Endometrium (tissue), 2 donors: ENCODE measurements at regions not wholly inside any gene's neighbourhood (a gene's known extent, or its start where the extent isn't known, plus 50 kb on each side); places are given as distances from the start of the nearest gene placed in this dataset.
"Not testable (repeated sequence)": the region's sequence is repeated elsewhere in the genome, so short reads cannot be mapped to it uniquely, and the experiment has no call there.

ENCODE experiments used
- FAIRE-seq: peaks from 2 replicates; lab custom pipeline; 2012; peaks lifted over from hg19 to GRCh38; lab: Jason Lieb, UNC
- donor health status: control.
- donor health status: control.

DNA sequence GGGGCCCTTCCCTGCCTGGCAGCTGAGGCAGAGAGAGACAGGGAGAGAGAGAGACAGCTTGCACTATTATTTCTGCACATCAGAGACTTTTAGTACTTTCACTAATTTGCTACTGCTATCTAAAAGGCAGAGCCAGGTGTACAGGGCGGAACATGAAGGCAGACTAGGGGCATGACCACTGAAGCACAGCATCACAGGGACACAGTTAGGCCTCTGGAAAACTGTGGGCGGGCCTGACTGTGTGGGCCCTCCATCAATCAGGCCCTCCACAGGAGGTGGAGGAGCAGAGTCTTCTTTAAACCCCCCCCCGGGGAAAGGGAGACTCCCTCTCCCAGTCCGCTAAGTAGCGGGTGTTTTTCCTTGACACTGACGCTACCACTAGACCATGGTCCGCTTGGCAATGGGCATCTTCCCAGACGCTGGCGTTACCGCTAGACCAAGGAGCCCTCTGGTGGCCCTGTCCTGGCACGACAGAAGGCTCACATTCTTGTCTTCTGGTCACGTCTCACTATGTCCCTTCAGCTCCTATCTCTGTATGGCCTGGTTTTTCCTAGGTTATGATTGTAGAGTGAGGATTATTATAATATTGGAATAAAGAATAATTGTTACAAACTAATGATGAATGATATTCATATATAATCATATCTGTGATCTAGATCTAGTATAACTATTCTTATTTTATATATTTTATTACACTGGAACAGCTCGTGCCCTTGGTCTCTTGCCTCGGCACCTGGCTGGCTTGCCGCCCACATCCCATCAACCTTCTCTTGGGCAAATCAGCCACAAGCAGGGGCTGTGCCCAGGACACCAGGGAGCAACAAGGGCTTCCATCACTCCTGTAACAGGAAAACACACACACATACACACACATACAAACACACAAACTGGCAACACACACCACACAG lies 60.7 kb upstream of the PPP2R2D start:
- FAIRE-seq: not testable (repeated sequence)

DNA sequence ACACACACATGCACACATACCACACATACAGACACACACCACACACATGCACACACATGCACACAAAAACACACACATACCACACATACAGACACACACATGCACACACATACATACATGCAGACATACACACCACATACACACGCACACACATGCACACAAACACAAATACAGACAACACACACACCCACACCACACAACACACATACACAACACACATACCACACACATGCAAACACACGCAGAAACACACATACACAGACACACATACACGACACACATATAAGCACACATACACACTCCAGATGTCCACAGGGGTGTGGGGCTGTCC lies 60.1 kb upstream of the PPP2R2D start:
- no peak for FAIRE-seq

DNA sequence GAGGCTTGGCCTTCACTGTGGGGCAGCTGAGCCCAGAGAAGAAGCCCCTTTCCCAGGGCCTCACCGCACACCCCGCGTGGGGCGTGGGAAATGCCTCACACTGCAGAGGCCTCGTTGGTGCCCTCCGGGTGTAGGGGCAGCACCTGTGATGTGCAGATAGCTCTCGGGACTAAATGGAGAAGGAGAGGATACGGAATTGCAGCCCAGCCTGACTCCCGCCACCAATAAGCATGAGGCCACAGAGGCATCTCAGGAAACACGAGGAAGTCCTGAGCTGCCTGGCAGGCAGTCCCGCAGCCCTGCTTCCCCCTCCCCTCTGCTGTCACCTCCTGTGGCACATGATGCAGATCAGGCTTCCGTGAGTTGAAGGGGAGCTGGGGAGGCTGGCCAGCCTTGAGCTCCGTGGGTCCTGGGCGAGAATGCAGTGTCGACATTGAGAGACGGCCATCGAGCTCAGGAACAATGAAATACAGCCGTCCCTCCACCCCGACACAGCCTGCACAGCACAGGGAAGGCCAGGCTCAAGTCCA lies 59.6 kb upstream of the PPP2R2D start:
- no peak for FAIRE-seq

DNA sequence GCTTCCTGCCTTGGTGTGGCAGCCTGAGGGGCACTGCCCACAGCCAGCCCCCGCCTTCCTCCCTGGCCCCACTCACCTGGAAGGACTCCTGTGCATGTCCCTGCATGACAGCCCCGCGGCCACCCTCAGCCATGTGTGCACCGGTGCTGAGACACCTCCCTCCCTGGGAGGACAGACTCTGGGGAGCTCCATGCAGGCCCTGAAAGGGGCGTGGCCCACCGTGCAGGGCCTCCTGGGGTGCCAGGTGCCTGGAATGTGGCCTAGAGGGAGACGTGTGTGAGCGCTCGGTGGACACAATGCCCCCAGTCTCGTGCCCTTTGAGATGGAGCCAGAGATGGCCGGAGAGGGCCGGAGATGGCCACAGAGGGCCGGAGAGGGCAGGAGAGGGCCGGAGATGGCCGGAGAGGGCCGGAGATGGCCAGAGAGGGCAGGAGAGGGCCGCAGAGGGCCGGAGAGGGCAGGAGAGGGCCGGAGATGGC lies 59.1 kb upstream of the PPP2R2D start:
- FAIRE-seq: no peak

DNA sequence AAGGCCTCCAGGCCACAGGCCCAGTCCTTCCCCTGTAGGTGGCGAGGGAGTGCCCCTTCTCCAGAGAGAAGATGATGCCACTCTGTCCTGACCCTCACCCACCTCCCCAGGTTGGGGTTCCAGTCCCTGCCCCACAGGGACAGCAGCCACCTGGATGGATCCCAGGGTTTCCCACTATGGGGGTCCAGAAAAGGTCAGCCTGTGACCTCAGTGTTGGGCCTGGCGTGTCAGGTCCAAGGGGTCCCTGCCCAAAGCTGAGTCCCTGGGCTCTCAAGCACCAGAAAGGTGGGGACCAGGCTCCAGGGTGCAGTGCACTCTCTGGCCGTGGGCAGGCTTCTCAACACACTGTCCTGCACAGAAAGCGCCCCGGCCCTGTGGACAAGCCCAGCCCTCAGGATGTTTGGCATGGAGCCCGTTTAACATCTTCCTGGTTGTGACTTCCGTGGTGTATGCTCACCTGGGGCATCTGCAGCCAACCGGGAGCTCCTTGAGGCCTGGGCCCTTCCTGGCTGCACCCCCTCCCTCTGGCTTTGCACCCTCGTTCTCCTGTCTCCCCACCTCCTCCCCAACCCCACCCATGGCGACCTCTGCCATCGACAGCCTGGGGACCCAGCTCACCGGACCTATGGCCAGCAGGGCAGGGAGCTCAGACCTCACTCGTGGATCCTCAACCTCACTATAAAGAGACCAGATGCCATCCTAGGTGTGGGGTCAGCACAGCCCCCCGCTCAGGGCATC lies 58.3 kb upstream of the PPP2R2D start:
- FAIRE-seq: no peak

DNA sequence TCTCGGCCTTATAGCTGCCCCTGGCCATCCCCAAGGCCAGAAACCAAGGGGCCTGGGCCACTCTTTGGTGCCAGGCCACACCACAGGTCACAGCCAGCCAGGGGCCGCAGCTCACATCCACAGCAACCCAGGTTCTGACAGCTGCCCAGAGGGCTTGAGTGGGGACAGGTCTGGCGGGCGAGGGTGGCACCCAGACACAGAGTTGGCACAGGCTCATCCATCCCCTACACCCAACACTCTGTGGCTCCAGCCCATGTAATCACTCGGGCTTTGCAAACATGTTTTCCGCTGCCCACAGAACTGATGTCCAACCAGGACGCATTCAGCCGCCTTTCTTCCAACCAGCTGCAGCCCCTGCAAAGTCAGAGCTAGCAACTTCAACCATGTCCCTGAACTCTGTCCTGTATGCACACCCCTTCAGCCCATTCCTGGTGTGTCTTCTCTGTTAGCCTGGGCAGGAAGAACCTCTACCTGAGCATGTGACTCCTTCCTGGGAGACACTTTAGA lies 57.7 kb upstream of the PPP2R2D start:
- no peak for FAIRE-seq

DNA sequence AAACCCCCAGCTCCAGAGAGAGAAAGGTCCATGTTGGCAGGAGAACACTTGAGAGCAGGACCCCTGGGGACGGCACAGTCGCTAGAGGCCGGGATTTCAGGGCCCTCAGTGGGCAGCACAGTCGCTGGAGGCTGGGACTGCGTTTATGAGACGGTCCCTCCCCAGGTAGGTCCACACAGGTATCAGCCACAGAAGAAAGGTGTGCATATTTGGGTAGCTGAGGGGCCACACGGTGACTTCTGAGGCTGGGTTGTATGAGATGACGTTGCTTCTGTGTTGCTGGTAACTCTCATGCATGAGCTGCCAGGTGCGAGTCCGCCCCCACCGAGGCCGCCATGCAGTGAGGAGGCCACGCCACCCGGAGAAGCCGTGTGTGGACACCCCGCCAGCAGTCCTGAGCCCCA lies 56.9 kb upstream of the PPP2R2D start:
- FAIRE-seq: no peak

DNA sequence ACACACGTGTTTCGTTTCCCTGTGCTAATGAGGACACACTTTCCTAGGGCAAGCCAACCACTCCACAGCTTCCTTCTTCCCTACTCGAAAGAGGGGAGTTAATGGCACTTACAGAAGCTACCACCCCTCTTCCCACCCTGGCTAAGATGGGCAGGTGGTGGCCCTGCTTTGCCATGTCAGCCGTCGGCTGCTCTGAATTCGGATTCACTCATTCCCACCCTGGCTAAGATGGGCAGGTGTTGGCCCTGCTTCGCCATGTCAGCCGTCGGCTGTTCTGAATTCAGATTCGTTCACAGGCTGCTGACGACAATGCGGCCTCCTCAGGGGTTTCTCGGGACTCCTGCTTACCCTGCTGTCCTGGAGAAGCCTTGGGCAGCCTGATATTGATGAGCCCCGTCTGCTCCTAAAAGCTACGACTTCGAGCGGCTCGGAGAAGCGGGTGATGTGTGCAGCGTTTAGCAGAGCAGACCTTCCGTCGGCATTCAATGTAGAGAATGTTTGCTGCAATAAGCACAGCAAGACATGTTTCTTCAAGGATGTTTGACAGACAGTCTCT lies 56.2 kb upstream of the PPP2R2D start:
- FAIRE-seq: no peak

DNA sequence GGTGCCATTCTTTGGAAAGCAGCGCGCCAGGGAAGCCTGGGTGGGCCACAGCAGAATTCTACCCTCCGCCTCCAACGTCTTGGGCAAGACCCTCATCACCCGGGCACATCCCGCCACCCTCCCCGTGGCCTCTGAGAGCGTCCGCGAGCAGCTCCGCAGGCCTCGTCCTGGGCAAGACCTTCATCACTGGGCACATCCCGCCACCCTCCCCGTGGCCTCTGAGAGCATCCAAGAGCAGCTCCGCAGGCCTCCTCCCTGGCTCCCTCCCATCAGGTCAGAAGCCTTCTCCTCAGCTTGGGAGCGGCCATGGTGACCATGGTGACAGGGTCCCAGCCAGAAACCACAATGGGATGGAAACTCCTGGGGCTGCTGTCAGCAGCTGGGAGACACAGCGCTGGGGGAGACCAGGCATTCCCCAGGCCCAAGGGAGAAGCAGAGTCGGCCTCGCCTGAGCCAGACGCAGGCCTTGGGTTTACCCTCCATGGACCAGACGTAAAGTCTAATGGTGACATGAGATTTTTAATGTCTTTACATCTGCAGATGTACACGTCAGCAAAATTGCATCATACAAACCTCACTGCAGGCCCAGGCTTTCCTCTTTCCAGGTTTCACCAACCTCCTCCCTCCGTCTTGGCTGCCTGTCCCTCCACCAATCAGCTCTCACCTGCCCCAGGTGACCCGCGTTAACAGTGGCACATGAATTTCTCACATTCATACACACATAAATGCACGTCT lies 55.1 kb upstream of the PPP2R2D start:
- no peak for FAIRE-seq

DNA sequence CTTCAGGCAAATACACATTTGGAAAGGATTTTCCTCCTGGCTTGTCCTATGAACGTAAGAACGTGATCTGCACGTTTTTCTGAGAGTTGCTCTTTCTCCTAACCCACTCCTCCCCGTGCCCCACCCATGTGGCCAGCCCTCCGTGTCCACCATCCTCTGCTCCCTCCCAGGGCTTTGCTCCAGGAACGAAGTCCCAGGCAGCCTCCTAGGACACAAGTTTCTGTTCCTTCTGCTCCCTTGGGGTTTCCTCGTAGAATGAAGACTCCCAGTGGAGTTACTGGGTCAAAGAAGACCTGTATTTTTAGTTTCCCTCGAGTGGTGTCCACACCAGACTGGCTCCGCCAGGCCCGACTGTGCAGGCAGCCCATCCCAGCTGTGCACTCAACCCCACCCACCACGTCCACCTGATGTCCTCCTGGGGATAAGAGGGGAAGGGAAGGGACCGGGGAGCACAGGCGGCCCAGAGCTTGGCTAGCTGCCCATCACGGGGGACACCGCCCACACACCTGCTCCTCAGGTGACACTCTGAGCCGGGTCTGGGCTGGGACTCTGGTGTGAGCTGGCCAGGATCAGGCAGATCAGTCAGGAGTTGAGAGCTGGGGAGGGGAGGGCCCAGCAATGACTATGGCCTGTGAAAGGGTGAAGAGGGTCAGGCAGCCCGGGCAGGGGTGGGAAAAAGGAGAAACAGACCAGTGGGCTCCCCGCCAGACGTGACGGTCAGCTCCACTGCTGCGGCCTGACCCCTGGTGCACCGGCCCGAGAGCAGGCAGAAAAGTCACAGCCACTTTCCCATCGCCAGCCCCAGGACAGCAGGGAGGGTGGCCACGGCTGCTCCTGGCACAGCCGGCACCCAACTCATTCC lies 54.3 kb upstream of the PPP2R2D start:
- no peak for FAIRE-seq

DNA sequence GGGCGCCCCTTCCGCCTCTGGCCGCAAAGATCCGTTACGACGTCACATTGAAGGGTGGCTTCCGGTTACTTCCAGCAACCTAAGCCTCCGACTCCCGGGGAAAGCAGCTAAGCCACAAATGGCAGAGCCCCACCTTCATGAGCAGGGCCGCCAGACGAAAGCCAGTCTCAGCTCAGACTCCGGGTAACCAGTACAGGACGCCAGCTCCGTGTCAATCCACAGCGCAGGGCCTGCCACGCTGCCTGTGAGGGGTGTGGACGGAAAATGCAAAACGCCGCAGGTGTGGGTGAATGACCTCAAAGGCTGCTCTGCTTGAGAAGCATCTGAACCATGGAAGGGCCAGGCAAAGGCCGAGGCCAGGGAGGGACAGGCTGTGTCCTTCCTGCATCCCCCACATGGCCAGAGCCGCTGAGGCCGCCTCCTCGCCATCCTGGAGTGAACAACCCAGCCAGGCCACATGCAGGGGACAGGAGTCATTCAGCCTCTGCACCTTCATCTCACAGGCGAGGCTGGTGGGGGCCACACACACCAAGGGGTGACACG lies 53.5 kb upstream of the PPP2R2D start:
- no peak for FAIRE-seq

DNA sequence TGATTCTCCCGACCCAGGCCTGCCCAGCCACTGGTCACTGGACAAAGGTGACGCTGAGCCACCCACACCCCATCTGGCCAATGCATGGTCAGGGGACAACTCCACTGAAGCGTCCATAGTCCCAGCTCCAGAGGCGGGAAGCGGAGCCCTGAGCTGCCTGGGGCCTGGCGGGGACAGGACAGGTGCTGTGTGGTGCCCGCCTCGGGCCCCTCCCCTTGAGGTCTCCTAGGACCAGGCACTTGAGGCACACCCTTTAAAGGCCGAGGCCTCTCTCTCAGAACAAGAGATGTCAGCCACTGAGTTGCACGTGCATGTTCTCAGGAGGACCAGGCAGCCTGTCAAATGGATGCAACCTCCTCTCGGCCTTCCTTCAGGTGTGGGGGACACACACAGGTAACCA lies 52.5 kb upstream of the PPP2R2D start:
- FAIRE-seq: no peak

DNA sequence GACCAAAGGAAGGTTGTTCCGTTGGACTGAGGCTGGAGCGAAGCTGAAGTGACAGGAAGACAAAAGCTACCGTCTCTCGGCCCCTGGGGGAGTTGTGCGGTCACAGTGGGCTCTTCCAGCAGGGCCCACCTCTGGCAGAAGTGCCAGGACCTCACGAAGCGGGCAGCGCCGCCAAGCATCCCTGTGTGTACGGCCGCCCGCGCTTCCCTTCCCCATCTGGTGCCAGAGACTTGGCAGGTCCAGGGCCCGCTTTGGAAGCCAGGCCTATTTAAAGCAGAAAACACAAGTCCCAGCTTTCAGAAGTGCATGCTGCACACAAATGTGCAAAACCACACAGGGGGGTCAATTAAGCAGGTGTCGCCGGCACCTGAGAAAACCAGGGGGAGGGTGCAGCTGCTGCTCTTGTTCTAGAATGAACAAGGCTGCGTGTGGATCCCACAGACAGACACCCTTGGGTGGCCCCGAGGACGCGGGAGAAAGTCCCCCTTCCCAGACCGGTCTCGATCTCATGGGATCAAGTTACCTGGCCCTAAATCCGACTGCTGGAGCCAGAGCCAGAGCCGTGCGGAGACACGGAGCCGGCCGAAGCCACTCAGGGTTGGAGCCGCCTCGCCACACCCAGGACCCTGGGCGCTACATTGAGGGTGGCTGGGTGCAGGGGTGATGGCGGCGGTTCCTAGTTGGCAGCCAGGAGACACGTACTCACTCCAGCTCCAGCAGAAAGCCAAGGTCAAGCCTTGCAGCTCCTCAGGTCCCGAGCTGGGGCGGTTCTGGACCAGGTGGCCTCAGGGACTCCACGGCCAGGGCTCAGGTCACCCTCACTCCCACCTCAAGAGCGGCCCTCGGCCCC lies 51.8 kb upstream of the PPP2R2D start:
- FAIRE-seq: no peak

DNA sequence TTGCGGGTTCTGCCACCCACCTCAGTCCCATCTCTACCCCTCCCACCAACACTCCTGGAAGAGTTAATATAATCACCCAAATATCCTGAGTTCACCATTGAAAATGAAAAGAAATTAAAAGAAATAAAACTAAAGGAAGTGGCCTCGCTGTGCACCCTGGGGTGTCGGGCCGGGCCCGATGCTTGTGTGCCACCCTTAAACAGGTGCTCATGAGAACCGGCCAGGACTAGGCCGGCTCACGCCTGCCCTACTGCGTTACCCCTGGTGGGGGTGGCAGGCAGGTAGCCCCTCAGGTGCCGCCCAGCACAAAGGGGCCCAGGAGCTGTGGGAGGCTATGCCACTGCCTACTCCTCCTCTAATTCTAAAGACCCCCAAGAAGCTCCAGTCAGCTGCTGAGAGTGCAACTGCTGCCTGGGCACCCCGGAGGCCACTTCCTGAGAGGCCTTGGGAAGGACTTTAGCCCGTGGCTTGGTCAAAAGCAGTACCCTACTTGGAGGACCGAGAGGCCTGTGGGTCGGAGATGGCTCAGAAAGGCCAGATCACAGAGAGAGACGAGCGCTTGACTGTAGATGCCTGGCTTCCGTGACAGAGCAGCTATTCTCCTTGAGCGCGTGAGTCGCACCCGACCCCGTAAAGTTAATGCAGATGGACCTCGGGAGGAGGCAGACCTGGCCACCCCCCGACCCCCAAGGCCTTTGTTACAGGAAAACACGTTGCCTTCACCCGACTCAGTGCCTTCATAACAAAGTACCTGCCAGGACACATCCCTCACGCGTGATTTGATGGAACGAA lies 51.0 kb upstream of the PPP2R2D start:
- no peak for FAIRE-seq

DNA sequence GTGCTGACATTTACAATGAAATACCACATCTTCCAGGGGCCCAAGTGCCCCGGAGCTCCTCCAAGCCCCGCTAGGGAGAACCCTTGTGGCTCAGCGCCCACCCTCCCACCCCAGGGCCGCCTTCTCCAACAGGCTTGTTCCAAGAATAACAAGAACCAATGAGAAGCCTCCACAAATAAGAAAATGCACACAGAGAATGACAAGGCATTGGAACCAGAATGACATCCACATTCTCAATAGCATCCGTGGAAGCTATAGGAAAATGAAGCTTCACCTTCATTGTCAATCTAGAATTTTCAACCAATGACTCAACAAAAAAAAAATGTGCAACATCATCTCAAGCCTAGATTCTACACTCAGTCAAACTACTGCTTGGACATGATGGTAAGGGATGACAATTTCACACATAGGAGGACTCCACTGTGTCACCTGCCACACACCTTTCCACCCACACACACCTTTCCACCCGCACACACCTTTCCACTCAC lies 50.4 kb upstream of the PPP2R2D start:
- FAIRE-seq: no peak
